ENCODE measurements at regions not wholly inside any gene's neighbourhood (a gene's known extent, or its start where the extent isn't known, plus 50 kb on each side); places are given as distances from the start of the nearest gene placed in this dataset.
"Not testable (repeated sequence)": the region's sequence is repeated elsewhere in the genome, so short reads cannot be mapped to it uniquely, and the experiment has no call there.

GRCh38 chr20:58032599-58032998, 195.9 kb downstream of the ANKRD60 start:
- Histone ChIP-seq H3K4me3 (ENCODE audit: low read depth, low read length, poor library complexity, severe bottlenecking) (no peak overlapping the region), H3K4me1 (ENCODE audit: insufficient read depth, low read length, poor library complexity, severe bottlenecking) (no peaks in the 10 kb centered on the region), H3K79me2 (ENCODE audit: insufficient read depth, low read depth, low read length) (no peaks in the 10 kb centered on the region), H3K9me2 (ENCODE audit: insufficient read depth, low read length) (no peaks in the 10 kb centered on the region), H4K20me1 (ENCODE audit: insufficient read depth, low read length) (no peaks in the 10 kb centered on the region), H3K27ac (ENCODE audit: low read depth, low read length, poor library complexity, severe bottlenecking) (no peak overlapping the region), H3K4me2 (ENCODE audit: low read length) (no peak overlapping the region), H2AFZ (ENCODE audit: low read length) (no peak overlapping the region), H3K9me3 (ENCODE audit: low read length) (no peaks in the 10 kb centered on the region), H3K36me3 (ENCODE audit: insufficient read depth, low read length) (no peaks in the 10 kb centered on the region)
- BruUV-seq (replicated peaks), result no TSS peak
- intact Hi-C loops (cut with micrococcal nuclease; ENCODE audit: unreplicated experiment), result no loop called here
- ChIA-PET CTCF (ENCODE audit: unreplicated experiment) (no interaction called here), POLR2A (no interaction called here)
- DNase-seq (ENCODE audit: low spot score), result no peak
- TF ChIP-seq CTCF (conservative IDR thresholded peaks at IDR 0.05; ENCODE audit: low read length) (no peak), EZH2phosphoT487 (IDR thresholded peaks at IDR 0.05; ENCODE audit: borderline replicate concordance, low read depth, low read length) (no peak)

- H3K27ac ChIP-seq (ENCODE audit: low read depth, low read length, poor library complexity, severe bottlenecking); POLR2A ChIA-PET; H3K79me2 ChIP-seq (ENCODE audit: insufficient read depth, low read depth, low read length); H3K36me3 ChIP-seq (ENCODE audit: insufficient read depth, low read length); BruUV-seq (replicated peaks); H3K4me3 ChIP-seq (ENCODE audit: low read depth, low read length, poor library complexity, severe bottlenecking); intact Hi-C loops (cut with micrococcal nuclease; ENCODE audit: unreplicated experiment); H3K9me3 ChIP-seq (ENCODE audit: low read length); H3K4me1 ChIP-seq (ENCODE audit: insufficient read depth, low read length, poor library complexity, severe bottlenecking); H4K20me1 ChIP-seq (ENCODE audit: insufficient read depth, low read length); DNase-seq (ENCODE audit: low spot score); H2AFZ ChIP-seq (ENCODE audit: low read length); H3K9me2 ChIP-seq (ENCODE audit: insufficient read depth, low read length); CTCF ChIA-PET (ENCODE audit: unreplicated experiment); H3K4me2 ChIP-seq (ENCODE audit: low read length): not testable (repeated sequence)
These were observed 197.1 kb downstream of the ANKRD60 start for GRCh38 chr20:58031350-58031749.

GRCh38 chr20:58028123-58028522, 200.3 kb downstream of the ANKRD60 start:
- POLR2A ChIA-PET, result interaction anchor here (1.6 kb wide), 1 partner anchor 22 kb away, joined by 3 read pairs; no protein-coding TSS in a partner anchor

More at GRCh38 chr20:58028123-58028522, 200.3 kb downstream of the ANKRD60 start:
- intact Hi-C loops (cut with micrococcal nuclease; ENCODE audit: unreplicated experiment), result no loop called here
- Histone ChIP-seq H3K9me3 (ENCODE audit: low read length) (no peaks in the 10 kb centered on the region), H2AFZ (ENCODE audit: low read length) (no peak overlapping the region), H4K20me1 (ENCODE audit: insufficient read depth, low read length) (no peaks in the 10 kb centered on the region), H3K4me1 (ENCODE audit: insufficient read depth, low read length, poor library complexity, severe bottlenecking) (no peaks in the 10 kb centered on the region), H3K9me2 (ENCODE audit: insufficient read depth, low read length) (no peaks in the 10 kb centered on the region), H3K4me2 (ENCODE audit: low read length) (no peak overlapping the region), H3K36me3 (ENCODE audit: insufficient read depth, low read length) (no peaks in the 10 kb centered on the region), H3K27ac (ENCODE audit: low read depth, low read length, poor library complexity, severe bottlenecking) (no peak overlapping the region), H3K4me3 (ENCODE audit: low read depth, low read length, poor library complexity, severe bottlenecking) (no peak overlapping the region), H3K79me2 (ENCODE audit: insufficient read depth, low read depth, low read length) (no peaks in the 10 kb centered on the region)
- no peak for TF ChIP-seq EZH2phosphoT487 (IDR thresholded peaks at IDR 0.05; ENCODE audit: borderline replicate concordance, low read depth, low read length)
- peak; percentile 45 for TF ChIP-seq CTCF (conservative IDR thresholded peaks at IDR 0.05; ENCODE audit: low read length)
- no TSS peak for BruUV-seq (replicated peaks)
- CTCF ChIA-PET (ENCODE audit: unreplicated experiment), result no interaction called here
- DNase-seq (ENCODE audit: low spot score), result no peak

All from OCI-LY7 (cell line).